C1 segment of cervical spinal cord (tissue), 14 donors: ENCODE measurements at regions not wholly inside any gene's neighbourhood (a gene's known extent, or its start where the extent isn't known, plus 50 kb on each side); places are given as distances from the start of the nearest gene placed in this dataset.
"Not testable (repeated sequence)": the region's sequence is repeated elsewhere in the genome, so short reads cannot be mapped to it uniquely, and the experiment has no call there.

Experiments used
- DNase-seq, 14 donors: peaks; one replicate each; lab custom pipeline; 2025; lab: John Stamatoyannopoulos, UW

- no peak for DNase-seq
These were observed 120.6 kb downstream of the TMEM167A start for GRCh38 chr5:82956600-82956999.

DNA sequence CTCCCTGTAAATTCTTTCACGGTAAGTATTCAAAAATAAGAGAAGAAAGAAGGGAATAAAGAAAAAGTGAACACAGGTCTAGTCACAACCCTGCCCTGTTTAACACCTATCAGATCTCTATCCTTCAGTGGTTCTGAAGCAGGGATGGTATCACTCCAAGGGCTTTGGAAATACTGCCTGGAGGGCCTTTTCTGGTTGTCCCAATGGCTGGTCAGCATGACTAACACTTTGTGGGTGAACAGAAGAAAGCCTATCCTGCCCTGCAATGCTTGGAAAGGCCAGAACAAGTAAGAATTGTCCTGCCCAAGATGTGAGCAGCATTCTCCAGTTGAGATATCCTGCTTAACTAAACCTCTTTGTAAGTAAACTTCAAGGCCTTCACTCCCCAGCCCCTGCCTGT lies 124.9 kb downstream of the TMEM167A start:
- DNase-seq: no peak

GRCh38 chr5:82944267-82944666 lies 132.9 kb downstream of the TMEM167A start:
- not testable (repeated sequence) for DNase-seq

DNA sequence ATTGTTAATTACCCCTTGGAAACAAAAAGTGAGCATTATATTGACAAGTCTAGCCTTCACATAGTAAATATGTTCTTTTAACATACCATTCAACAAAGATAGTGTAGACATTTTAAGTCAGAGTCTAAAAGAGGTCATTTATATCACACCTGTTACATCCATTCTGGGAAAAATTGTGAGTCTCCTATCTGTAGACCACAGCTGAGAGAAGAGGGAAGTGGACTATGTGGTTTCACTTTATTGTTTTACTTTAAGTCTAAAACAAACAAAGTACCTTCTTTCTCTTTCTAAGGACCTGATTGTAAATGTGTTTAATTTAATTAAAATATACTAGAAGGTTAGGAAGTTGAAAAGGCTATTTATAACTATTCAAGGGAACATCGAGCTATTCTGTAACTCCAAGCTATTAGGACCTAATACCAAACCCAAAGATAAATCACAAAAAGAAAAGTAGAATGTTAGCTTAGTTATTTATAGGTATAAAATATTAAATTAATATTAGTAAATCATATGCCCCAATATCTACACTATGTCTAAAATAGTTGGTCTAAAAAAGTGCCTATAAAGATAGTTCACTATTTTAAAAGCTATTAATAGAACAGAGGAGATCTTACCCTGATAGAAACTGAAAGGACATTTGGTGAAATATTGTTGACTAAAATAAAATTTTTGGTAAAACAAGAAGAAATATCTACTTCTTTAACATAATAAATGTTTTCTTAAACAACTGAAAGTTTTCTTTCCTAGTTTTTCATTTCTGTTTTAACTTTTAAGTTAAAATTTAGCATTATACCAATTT lies 134.9 kb downstream of the TMEM167A start:
- no peak for DNase-seq

DNA sequence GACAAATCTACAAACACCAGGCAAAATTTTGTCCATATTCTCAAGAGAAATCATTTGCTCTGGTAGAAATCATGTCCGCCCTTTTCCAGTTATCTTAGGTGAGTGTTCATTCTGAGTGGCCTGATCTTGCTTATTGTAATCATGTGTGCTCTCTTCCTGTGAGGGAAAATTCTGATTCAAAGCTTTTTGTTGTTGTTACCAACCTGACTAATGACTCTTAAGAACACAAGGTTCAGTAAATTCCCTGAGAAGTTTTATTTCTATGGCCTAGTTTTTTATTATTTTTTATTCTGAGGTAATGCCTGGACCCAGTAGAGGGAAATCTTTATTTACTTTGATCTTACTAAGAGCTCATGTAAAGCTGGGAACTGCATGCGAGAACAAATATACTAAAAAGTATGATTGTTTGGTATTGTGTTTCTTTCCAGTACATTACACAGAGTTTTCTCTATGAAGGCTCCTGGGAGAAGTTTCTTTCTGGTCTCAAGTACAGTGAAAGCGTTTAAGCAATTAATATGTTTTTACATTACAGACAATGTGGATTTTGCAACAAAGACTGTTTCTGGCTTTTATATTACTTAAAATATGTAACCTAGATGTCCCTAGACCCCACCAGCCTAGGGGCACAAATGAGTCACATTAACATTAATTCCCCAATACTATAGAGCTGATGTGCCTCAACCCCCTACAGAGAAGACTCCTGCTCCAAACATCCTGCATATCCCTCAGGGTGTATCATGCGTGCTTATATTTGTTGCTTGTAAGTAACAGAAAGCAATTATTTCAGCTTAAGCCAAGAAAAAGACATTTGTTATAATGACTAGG lies 138.1 kb downstream of the TMEM167A start:
- DNase-seq: no peak

GRCh38 chr5:82932473-82933220 lies 144.5 kb downstream of the TMEM167A start:
- not testable (repeated sequence) for DNase-seq

- no peak for DNase-seq
These were observed 146.1 kb downstream of the TMEM167A start for GRCh38 chr5:82931110-82931509.

GRCh38 chr5:82925061-82925411 lies 152.2 kb downstream of the TMEM167A start:
- no peak for DNase-seq

- DNase-seq: no peak
These were observed 152.8 kb downstream of the TMEM167A start for GRCh38 chr5:82924226-82925060.

DNA sequence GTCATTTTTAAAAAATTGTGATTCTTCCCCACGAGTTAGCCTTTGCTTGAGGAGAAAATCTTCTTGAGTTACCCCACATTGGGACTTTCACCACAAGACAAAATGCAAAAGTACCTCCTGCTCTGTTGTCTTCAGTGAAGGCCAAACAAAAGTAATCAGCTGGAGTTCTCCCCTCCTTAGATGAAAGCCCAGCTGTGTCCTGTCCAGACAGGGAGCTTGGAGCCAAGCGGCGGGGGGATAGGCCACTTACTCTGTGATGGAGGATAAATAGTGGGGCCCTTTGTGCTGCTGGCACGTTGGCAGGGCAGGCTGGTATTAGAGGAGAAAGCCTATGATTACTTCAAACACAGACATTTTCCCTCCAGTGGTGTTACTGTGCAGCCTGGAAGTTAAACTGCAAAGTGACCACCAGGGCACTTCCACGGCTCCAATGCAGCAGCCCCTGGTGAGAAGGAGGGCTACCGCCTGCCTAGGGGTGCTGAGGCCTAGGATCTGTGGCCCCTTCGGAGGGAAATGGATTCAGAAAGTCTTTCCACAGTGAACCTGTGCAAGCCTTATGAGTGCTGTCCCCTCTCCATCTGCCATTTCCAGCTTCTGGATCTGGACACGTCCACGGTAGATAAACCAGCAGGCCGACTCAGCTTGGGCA lies 155.0 kb downstream of the TMEM167A start:
- peak in 8 of 14 donors; percentile 6 to 48 (median 40) for DNase-seq

- no peak for DNase-seq
These were observed 158.7 kb downstream of the TMEM167A start for GRCh38 chr5:82918311-82919031.

DNA sequence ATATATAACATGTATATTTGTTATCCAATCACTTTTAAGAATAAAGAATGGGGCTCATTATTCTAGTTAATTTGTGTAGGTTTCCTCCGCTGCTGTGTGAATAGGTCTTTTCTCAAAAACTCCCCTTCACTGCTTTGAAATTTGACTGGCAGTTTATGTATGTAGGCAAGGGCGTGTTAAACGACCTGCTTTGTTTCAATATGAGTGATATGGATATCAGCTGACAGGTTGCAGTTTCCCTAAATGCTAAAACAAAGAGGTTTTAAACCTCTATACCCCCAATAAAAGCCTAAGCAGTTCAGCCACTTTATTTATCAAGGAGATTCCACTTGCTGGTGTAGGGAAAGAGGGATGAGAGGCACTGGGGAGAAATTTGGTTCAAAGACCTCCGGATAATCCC lies 159.6 kb downstream of the TMEM167A start:
- DNase-seq: no peak

DNA sequence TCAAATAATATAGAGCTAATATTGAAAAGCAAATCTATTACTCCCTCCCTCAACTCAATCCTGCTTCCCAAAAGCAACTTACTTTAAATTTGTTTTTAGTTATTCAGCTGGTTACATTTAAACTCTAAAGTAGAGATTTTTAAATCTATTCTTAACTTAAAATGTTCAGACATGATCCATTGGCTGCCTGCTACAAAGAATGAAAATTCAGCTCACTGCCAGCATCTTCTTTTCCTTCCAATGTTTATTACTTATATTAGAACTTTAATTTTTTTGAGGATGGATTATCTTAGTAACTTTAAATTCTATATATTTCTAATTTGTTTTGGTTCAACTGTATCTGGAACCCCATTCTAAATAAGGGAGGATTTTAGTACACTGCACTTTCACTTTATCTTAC lies 163.2 kb downstream of the TMEM167A start:
- no peak for DNase-seq

DNA sequence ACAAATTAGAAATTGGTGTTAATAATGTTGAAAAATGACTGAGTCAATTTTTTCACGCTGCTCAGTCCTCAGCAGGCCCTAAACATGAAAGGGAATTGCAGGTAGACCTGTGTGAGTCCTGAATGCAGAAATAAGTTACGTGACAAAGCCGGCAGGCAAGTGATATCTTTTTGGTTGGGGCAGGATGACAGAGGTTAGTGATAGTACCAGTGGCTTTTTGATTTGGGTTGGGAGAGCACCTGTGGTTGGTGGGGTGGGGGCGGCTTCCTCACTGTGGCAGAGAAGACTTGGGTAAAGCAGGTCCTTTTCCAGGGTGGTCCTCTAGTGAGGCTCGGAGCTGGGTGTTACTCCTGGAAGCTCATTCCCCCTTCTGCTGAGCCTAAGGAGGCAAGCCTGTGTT lies 164.7 kb downstream of the TMEM167A start:
- no peak for DNase-seq

GRCh38 chr5:82911910-82912309 lies 165.3 kb downstream of the TMEM167A start:
- no peak for DNase-seq

- DNase-seq: no peak
These were observed 166.3 kb downstream of the TMEM167A start for GRCh38 chr5:82910905-82911304.

GRCh38 chr5:82910491-82910890 lies 166.7 kb downstream of the TMEM167A start:
- no peak for DNase-seq

GRCh38 chr5:82909771-82910170 lies 167.4 kb downstream of the TMEM167A start:
- DNase-seq: no peak

DNA sequence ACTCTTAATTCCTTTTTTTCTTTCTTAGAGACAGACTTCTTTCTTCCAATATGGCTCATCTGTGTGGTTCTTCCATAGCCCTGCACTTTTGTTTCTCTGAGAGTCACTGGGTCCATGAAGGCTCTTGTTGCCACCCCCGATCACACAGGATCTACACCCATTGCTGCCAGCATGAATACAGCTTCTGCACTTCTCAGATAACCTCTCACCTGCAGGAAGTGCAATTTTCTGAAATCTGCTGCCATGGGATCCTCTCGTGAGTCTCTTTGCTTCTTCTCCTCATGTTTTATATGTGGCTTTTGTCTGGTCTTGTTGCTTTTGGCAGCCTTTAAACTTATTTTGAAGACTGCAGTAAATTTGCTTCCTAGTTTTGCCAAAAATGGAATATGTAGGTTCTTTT lies 171.2 kb downstream of the TMEM167A start:
- no peak for DNase-seq

- no peak for DNase-seq
These were observed 175.8 kb downstream of the TMEM167A start for GRCh38 chr5:82901281-82901888.
